ENCODE measurements at regions not wholly inside any gene's neighbourhood (a gene's known extent, or its start where the extent isn't known, plus 50 kb on each side); places are given as distances from the start of the nearest gene placed in this dataset.

- TF ChIP-seq, protein P1, sequence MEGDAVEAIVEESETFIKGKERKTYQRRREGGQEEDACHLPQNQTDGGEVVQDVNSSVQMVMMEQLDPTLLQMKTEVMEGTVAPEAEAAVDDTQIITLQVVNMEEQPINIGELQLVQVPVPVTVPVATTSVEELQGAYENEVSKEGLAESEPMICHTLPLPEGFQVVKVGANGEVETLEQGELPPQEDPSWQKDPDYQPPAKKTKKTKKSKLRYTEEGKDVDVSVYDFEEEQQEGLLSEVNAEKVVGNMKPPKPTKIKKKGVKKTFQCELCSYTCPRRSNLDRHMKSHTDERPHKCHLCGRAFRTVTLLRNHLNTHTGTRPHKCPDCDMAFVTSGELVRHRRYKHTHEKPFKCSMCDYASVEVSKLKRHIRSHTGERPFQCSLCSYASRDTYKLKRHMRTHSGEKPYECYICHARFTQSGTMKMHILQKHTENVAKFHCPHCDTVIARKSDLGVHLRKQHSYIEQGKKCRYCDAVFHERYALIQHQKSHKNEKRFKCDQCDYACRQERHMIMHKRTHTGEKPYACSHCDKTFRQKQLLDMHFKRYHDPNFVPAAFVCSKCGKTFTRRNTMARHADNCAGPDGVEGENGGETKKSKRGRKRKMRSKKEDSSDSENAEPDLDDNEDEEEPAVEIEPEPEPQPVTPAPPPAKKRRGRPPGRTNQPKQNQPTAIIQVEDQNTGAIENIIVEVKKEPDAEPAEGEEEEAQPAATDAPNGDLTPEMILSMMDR (IDR thresholded peaks at IDR 0.05): no peak
- TF ChIP-seq POLR2A (IDR thresholded peaks at IDR 0.05): no peak
Observed at GRCh38 chr2:12222554-12222953, 476.1 kb downstream of the LPIN1 start.

Measured in right lobe of liver (tissue), 4 donors.